ENCODE measurements at regions not wholly inside any gene's neighbourhood (a gene's known extent, or its start where the extent isn't known, plus 50 kb on each side); places are given as distances from the start of the nearest gene placed in this dataset.

DNA sequence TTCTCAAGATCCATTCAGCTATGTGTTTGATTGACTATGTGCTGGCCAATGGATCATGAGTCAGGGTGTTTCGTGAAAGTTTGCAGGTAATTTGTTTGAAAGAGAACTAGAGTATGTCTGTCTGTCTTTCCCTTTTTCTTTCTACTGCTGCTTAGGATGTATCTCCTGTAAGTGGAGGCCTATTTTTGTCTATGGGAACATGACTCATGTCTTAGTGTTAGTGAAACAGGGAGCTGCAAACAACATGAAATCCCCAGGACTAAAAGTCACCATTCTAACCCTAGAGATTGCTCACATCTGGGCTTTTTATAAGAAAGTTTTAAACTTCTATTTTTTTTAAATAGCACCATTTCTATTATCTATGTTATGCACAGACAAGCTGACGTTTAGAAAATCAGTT lies 333.0 kb downstream of the CCER1 start:
- TF ChIP-seq, protein P1, sequence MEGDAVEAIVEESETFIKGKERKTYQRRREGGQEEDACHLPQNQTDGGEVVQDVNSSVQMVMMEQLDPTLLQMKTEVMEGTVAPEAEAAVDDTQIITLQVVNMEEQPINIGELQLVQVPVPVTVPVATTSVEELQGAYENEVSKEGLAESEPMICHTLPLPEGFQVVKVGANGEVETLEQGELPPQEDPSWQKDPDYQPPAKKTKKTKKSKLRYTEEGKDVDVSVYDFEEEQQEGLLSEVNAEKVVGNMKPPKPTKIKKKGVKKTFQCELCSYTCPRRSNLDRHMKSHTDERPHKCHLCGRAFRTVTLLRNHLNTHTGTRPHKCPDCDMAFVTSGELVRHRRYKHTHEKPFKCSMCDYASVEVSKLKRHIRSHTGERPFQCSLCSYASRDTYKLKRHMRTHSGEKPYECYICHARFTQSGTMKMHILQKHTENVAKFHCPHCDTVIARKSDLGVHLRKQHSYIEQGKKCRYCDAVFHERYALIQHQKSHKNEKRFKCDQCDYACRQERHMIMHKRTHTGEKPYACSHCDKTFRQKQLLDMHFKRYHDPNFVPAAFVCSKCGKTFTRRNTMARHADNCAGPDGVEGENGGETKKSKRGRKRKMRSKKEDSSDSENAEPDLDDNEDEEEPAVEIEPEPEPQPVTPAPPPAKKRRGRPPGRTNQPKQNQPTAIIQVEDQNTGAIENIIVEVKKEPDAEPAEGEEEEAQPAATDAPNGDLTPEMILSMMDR (IDR thresholded peaks at IDR 0.05) = no peak
- no peak for TF ChIP-seq POLR2A (IDR thresholded peaks at IDR 0.05)

Measured in vagina (tissue), 2 donors.